Activated gamma-delta T cell treated with Interleukin-2 at 50 U/mL for 16 hours (primary cell): ENCODE measurements at regions not wholly inside any gene's neighbourhood (a gene's known extent, or its start where the extent isn't known, plus 50 kb on each side); places are given as distances from the start of the nearest gene placed in this dataset.

ENCODE experiments used
- DNase-seq: peaks from one replicate; pipeline ENCODE4 v3.0.0-alpha.2; 2020

DNA sequence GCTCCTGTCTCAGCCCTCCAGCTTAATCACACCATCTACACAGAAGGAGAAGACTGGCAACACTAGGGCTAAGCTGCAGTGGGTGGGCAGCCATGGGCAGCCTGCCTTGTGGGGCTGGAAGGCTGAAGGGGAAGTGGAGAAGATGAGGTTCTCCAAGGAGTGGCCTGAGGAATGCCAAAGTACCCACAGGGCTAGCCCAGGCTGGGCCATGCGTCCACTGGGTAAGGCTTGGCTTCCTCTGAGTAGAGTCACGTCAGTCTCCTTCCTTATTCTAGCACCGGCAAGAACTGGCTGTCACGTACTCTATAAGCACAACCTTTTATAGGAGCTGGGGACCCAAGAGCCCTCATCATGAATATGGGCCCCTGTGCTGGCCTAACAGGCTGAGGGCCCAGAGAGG lies 110.6 kb upstream of the SIRPA start:
- no peak for DNase-seq

GRCh38 chr20:1783245-1783644 lies 112.0 kb upstream of the SIRPA start:
- no peak for DNase-seq

GRCh38 chr20:1782181-1782580 lies 113.0 kb upstream of the SIRPA start:
- DNase-seq = no peak

GRCh38 chr20:1779567-1779966 lies 115.6 kb upstream of the SIRPA start:
- no peak for DNase-seq

GRCh38 chr20:1778338-1778737 lies 116.9 kb upstream of the SIRPA start:
- DNase-seq = no peak

DNA sequence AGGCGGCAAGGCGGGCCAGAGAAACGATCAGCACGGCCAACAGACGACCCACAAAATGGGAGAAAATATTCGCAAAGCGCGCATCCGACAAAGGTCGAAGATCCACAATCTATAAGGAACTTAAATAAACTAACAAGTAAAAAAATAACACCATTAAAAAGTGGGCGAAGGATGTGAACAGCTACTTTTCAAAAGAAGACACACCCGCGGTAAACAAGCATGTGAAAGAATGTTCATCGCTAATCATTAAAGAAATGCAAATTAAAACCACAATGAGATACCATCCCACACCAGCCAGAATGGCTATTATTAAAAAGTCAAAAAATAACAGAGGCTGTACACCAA lies 117.8 kb upstream of the SIRPA start:
- no peak for DNase-seq

DNA sequence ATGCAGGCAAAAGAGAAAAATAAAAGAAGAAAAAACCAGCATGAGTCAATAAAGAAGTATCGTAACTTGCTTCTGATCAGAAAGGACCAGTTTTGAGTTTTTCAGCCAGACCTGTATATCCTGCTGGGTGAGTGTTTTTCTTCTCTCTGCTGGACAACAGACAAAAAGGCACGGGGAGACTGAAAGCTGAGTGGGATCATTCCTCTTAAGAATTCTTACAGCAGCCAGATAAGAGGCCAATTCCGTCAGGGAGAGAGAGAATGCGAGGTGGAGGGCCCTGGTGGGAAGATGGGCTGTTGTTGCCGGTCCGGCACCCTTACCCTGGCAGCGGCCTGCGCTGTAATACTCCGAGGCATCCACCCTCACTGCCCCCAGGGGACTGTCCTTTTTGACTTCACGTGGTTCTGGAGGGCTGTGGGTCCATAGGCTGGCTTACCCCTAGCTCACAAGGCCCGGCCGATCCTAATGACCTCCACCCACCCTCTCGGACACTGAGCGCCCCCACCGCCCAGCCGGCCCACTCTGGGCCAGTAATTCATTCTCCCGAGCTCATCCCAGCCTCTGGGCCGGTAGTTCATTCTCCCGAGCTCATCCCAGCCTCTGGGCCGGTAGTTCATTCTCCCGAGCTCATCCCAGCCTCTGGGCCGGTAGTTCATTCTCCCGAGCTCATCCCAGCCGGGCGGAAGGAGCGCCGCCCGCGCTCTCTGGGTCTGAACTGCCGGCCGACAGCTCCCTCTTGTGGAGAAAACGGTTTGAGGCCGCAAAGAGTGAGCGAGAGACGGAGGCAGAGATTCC lies 118.3 kb upstream of the SIRPA start:
- DNase-seq = peak; percentile 80

- DNase-seq = no peak
These were observed 117.5 kb upstream of the SIRPG start for GRCh38 chr20:1775117-1775516.

DNA sequence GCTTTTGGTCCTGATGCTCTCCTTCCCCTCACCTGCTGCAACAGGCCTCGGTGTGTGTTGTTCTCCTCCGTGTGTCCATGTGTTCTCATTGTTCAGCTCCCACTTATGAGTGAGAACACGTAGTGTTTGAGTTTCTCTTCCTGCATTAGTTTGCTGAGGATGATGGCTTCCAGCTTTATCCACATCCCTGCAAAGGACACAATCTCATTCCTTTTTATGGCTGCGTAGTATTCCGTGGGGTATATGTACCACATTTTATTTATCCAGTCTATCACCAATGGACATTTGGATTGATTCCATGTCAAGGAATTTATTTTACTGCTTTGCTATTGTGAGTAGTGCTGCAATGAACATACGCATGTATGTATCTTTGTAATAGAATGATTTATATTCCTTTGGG lies 116.9 kb upstream of the SIRPG start:
- DNase-seq = no peak

GRCh38 chr20:1773816-1774215 lies 116.2 kb upstream of the SIRPG start:
- no peak for DNase-seq

DNA sequence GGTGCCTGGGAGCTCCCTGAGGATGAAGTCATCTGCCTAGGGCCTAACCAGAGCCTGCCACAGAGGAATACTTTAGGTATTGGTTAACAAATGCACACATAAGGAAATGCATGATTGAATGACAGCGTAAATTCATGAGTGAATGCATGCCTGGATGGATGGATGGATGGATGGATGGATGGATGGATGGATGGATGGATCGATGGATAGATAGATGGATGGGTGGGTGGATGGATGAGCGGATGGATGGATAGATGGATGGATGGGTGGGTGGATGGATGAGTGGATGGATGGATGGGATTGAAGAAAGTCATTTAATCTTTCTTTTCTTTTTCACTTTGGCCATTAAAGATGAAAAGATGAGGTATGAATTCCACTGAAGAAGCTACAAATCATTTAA lies 111.9 kb upstream of the SIRPG start:
- no peak for DNase-seq

DNA sequence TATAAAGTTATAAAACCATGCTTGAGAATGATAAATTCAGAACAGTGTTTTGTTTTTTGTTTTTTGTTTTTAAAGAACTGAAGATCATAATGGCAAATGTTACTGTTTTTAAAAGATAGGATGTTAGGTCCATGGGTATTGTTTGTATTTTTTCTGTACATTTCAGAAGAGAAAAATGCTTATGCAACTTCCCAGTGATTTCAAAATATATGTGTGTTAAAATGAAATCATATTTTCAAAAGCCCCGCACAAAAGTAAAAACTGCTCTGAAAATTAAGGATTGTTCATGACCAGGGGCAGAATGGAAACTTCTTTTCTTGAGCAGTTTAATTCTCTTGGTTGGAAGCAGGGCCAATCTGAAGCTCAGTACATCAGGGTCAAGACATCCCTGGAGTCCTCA lies 109.2 kb upstream of the SIRPG start:
- DNase-seq = no peak

DNA sequence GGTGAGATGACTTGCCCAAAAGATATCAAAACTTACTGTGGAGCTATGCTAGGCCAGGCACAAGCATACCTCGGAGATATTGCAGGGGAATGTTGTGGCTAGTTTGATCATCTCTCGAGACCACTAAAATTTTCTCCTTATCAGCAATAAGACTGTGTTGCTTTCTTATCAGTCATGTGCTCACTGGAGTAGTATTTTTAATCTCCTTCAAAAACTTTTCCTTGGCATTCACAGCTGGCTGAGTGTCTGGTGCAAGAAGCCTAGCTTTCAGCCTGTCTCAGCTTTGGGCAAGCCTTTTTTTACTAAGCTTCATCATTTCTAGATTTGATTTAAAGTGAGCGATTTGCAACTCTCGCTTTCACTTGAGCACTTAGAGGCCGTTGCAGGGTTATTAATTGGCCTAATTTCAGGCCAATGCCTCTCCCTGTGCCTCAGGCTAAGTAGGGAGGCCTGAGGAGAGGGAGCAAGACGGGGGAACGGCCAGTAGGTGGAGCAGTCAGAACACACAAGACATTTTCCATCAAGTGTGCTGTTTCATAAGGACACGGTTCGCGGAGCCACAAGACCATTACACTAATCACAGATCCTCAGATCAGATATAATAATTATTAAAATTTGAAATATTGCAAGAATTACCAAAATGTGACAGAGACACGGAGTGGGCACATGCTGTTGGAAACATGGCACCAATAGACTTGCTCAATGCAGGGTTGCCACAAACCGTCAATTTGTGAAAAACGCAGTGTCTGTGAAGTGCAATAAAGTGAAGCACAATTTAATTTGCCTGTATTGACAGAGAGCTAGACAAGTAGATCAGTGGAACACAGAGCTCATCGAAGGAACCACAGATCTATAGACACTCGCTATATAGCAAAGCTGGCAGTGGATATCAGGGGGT lies 106.8 kb upstream of the SIRPG start:
- DNase-seq = peak; percentile 51

- DNase-seq = no peak
These were observed 104.0 kb upstream of the SIRPG start for GRCh38 chr20:1761598-1761997.

- DNase-seq = no peak
These were observed 103.5 kb upstream of the SIRPG start for GRCh38 chr20:1761116-1761515.

GRCh38 chr20:1758765-1759164 lies 101.2 kb upstream of the SIRPG start:
- no peak for DNase-seq

GRCh38 chr20:1757606-1758512 lies 100.3 kb upstream of the SIRPG start:
- DNase-seq = no peak

DNA sequence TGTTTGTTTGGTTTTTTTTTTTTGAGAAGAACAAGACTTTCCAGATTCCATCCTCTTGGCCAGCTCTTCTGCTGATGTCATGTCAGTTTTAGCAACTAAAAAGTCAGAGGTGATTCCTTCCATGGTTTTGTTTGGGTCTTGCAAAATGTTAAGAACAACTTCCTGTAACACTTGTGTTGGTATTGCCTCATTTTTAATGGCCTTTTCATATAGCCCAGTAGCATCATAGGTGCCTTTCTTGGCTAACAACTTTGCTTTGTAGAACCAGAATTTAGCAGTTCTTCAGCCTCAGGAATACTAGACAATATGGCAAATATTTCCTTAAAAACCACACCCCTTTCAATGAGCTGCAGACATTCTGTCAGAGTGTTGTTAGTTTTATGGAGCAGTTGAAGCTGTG lies 99.5 kb upstream of the SIRPG start:
- no peak for DNase-seq

DNA sequence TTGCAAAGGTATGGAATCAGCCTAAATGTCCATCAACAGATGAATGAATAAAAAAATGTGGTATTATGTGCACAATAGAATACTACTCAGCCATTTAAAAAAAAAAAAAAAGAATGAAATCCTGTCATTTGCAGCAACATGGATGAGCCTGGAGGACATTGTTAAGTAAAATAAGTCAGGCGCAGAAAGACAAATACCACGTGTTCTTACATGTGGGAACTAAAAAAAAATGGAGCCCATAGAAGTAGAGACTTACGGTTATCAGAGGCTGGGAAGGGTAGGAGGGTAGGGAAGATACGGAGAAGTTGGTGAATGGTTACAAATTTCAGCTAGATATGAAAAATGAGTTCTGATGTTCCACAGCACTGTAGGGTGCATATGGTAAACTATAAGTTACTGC lies 97.2 kb upstream of the SIRPG start:
- no peak for DNase-seq

DNA sequence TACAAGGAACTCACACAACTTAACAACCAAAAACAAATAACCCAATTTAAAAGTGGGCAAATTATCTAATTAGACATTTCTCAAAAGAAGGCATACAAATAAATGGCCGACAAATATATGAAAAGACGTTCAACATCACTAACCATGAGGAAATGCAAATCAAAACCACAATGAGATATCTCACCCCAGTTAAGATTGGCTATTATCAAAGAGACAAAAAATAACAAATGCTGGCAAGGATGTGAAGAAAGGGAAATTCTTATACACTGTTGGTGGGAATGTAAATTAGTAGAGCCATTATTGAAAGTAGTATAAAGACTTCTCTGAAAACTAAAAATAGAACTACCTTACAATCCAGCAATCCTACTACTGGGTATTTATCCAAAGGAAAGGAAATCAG lies 96.7 kb upstream of the SIRPG start:
- DNase-seq = no peak

DNA sequence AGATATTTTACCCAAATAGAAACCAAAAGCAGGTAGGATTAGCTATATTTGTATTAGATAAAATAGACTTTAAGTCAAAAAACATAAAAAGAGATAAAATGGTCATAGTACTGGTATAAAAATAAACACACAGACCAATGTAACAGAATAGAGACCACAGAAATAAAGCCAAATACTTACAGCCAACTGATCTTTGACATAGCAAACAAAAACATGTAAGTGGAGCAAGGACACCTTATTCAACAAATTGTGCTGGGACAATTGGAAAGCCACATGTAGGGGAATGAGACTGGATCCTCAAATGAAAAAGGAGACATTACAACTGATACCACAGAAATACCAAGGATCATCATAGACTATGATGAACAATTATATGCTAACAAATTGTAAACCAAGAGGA lies 94.5 kb upstream of the SIRPG start:
- DNase-seq = no peak

- no peak for DNase-seq
These were observed 91.2 kb upstream of the SIRPG start for GRCh38 chr20:1748777-1749176.

DNA sequence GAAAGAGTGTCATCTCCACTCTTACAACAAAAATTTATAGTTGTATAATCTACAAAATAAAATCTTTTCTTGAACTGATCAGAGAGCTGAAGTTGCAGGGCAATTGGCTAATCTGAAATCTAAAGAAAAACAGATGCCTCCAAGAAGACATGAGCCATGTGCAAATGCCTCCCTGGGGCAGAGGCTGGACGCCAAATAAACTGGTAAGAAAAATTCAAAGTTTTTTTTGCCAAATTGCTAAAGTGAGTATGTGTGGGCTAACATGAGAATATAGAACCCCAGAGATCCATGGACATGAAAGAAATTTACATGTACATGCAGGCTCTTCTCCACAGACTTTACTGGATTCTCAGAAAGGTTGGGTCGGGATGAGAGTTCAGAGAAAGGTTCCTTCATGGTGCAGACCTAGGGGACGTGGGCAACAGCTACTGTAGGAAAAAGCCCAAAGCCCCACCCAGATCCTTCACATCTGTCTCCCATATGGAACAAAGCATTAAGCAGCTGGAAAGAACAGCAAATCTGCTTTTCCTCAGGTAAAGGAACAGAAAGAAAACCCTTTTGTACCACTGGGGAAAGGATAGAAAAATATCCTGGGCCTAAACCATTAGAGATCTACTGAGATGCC lies 90.5 kb upstream of the SIRPG start:
- DNase-seq = no peak
